ENCODE measurements at regions not wholly inside any gene's neighbourhood (a gene's known extent, or its start where the extent isn't known, plus 50 kb on each side); places are given as distances from the start of the nearest gene placed in this dataset.

DNA sequence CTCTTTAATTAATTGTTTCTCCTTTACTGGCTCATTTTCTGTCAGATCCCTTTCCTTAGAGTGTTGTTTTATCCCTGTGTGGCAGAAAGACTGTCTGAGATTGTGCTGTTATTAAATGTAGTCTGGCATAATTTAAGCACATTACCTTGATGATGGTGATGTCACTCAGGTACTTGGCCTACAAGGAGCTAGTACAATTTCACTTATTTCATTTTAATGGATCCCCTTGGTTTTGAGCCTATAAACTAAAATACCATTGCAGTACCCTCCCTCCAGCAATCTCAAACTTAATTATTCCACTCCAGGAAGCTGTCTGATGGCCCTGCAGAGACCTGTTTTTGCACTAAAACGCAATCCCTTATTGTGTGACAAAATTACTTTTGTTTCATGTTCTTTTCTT lies 968.6 kb downstream of the ADGRL3 start:
- in situ Hi-C loops (cut with MboI; ENCODE audit: low sequenced_read_pairs, unreplicated experiment): no loop called here
- TF ChIP-seq, protein P1, sequence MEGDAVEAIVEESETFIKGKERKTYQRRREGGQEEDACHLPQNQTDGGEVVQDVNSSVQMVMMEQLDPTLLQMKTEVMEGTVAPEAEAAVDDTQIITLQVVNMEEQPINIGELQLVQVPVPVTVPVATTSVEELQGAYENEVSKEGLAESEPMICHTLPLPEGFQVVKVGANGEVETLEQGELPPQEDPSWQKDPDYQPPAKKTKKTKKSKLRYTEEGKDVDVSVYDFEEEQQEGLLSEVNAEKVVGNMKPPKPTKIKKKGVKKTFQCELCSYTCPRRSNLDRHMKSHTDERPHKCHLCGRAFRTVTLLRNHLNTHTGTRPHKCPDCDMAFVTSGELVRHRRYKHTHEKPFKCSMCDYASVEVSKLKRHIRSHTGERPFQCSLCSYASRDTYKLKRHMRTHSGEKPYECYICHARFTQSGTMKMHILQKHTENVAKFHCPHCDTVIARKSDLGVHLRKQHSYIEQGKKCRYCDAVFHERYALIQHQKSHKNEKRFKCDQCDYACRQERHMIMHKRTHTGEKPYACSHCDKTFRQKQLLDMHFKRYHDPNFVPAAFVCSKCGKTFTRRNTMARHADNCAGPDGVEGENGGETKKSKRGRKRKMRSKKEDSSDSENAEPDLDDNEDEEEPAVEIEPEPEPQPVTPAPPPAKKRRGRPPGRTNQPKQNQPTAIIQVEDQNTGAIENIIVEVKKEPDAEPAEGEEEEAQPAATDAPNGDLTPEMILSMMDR (IDR thresholded peaks at IDR 0.05; ENCODE audit: borderline replicate concordance, control extremely low read depth, extremely low read depth, insufficient read depth, missing control alignments): no peak
- no peak for DNase-seq (ENCODE audit: low spot score)

DNA sequence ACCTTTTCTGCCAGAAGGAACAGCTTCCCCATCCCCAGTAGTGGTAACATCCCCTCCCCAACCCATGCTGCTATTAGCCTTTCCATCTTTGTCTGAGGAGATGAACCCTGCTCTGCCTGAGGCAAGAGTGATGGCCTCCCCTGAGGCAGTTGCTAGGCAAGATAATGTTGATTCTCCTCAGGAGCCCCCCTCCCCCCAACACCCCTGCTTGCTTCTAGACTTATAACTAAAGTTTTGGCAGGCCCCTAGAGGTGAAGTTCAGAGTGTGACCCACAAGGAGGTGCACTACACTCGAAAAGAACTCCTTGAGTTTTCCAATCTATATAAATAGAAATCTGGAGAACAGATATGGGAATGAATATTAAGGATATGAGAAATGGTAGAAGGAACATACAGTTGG lies 962.5 kb downstream of the ADGRL3 start:
- DNase-seq (ENCODE audit: low spot score): no peak
- TF ChIP-seq, protein P1 (IDR thresholded peaks at IDR 0.05; ENCODE audit: borderline replicate concordance, control extremely low read depth, extremely low read depth, insufficient read depth, missing control alignments): no peak
- in situ Hi-C loops (cut with MboI; ENCODE audit: low sequenced_read_pairs, unreplicated experiment): no loop called here

- TF ChIP-seq, protein P1 (IDR thresholded peaks at IDR 0.05; ENCODE audit: borderline replicate concordance, control extremely low read depth, extremely low read depth, insufficient read depth, missing control alignments): no peak
- in situ Hi-C loops (cut with MboI; ENCODE audit: low sequenced_read_pairs, unreplicated experiment): no loop called here
- no peak for DNase-seq (ENCODE audit: low spot score)
Measured at GRCh38 chr4:62161446-62161845, 961.3 kb downstream of the ADGRL3 start.

GRCh38 chr4:62159876-62160275 lies 959.8 kb downstream of the ADGRL3 start:
- in situ Hi-C loops (cut with MboI; ENCODE audit: low sequenced_read_pairs, unreplicated experiment): no loop called here
- TF ChIP-seq, protein P1 (IDR thresholded peaks at IDR 0.05; ENCODE audit: borderline replicate concordance, control extremely low read depth, extremely low read depth, insufficient read depth, missing control alignments): no peak
- no peak for DNase-seq (ENCODE audit: low spot score)

DNA sequence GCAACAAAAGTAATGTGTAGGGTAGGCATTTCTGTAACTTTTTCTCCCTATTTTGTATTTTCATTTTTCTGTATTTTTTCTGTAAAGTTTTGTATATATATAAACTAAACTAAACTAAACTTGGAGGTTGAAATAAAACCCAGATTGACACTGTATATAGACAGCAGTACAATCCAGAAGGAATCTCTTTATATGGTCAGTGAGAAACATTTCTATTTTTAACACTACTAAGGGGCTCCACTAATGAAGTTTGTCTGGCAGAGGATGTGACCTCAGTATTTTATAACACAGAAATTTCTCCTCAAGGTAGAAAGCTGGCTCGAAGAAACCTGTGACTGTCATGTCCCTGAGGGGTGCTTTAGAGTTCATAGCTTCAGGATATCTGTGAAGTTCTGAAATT lies 959.2 kb downstream of the ADGRL3 start:
- TF ChIP-seq, protein P1 (IDR thresholded peaks at IDR 0.05; ENCODE audit: borderline replicate concordance, control extremely low read depth, extremely low read depth, insufficient read depth, missing control alignments): no peak
- in situ Hi-C loops (cut with MboI; ENCODE audit: low sequenced_read_pairs, unreplicated experiment): no loop called here
- DNase-seq (ENCODE audit: low spot score): no peak

DNA sequence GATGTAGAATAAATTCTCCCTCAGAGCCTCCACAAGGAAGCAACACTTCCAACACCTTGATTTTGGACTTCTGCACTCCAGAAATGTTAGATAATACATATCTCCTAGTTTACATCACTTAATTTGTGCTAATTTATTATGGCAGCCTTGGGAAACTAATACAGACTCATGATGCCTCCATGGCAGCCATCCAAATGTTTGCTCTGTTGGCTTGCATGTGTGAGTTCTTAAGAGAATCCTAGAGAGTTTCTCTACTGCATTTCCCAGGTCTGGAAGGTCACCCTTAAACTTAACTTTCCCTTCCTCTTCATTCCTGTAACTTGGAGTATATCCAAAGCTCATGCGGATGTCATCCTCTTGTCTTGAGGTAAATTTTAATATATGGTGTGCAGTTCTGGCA lies 956.1 kb downstream of the ADGRL3 start:
- TF ChIP-seq, protein P1 (IDR thresholded peaks at IDR 0.05; ENCODE audit: borderline replicate concordance, control extremely low read depth, extremely low read depth, insufficient read depth, missing control alignments): no peak
- in situ Hi-C loops (cut with MboI; ENCODE audit: low sequenced_read_pairs, unreplicated experiment): no loop called here
- DNase-seq (ENCODE audit: low spot score): no peak

DNA sequence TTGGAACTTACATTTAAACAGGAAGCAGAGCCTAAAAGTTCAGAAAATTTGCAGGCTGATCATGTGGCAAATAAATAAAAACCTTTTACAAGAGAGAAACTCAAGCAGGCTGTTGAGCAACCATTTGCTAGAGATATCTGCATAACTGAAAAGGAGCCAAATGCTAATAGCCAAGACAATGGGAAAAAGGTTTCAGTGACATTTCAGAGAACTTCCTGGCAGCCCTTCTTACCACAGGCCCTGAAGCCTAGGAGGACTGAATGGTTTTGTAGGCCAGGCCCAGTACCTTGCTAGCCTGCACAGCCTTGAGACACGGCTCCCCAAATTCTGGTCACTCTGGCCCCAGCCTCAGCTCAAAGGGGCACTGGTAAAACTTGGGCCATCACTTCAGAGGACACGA lies 945.1 kb downstream of the ADGRL3 start:
- in situ Hi-C loops (cut with MboI; ENCODE audit: low sequenced_read_pairs, unreplicated experiment): no loop called here
- no peak for DNase-seq (ENCODE audit: low spot score)
- TF ChIP-seq, protein P1 (IDR thresholded peaks at IDR 0.05; ENCODE audit: borderline replicate concordance, control extremely low read depth, extremely low read depth, insufficient read depth, missing control alignments): no peak
